OCI-LY7 (cell line): ENCODE measurements at regions not wholly inside any gene's neighbourhood (a gene's known extent, or its start where the extent isn't known, plus 50 kb on each side); places are given as distances from the start of the nearest gene placed in this dataset.

Experiments used
- BruUV-seq: library from RNA; stranded (reverse); fragments of 400-500 nt; replicated peaks from 2 replicates; lab custom pipeline; 2021; lab: Mats Ljungman, UMichigan
- CTCF ChIA-PET: fragments of 300-600 bp; sonication (Branson Sonifier 250); formaldehyde crosslinking; loops from one replicate; lab custom pipeline; 2022; ENCODE audit warnings: antibody characterized with exemption; ENCODE audit not compliant: unreplicated experiment; lab: Charles Lee
- POLR2A ChIA-PET: fragments of 300-600 bp; sonication (Branson Sonifier 250); formaldehyde crosslinking; loops from one replicate; lab custom pipeline; 2022; ENCODE audit warnings: antibody characterized with exemption; lab: Charles Lee
- DNase-seq: peaks from one replicate; pipeline ENCODE4 v3.0.0-alpha.2; 2015; ENCODE audit warnings: low spot score
- H2AFZ ChIP-seq: fragments of 200-600 bp; sonication (generic), shearing (Covaris generic); 2 replicates; pipeline ENCODE4 v1.6.1; 2014; ENCODE audit warnings: mild to moderate bottlenecking, antibody characterized with exemption, low read length, moderate library complexity
- H3K27ac ChIP-seq: fragments of 200-600 bp; sonication (generic); 2 replicates; pipeline ENCODE4 v1.5.1; 2014; ENCODE audit warnings: mixed run types, low read depth, mild to moderate bottlenecking, moderate library complexity, low read length, inconsistent platforms; ENCODE audit not compliant: poor library complexity, severe bottlenecking
- H3K36me3 ChIP-seq: fragments of 200-600 bp; sonication (generic); 2 replicates; pipeline ENCODE4 v1.6.1; 2014; ENCODE audit warnings: mild to moderate bottlenecking, antibody characterized with exemption, low read length, moderate library complexity, mixed read lengths; ENCODE audit not compliant: insufficient read depth
- H3K4me1 ChIP-seq: fragments of 200-600 bp; sonication (generic); 2 replicates; pipeline ENCODE4 v1.5.1; 2014; ENCODE audit warnings: mild to moderate bottlenecking, low read length; ENCODE audit not compliant: insufficient read depth, poor library complexity, severe bottlenecking
- H3K4me2 ChIP-seq: fragments of 200-600 bp; sonication (generic); 2 replicates; pipeline ENCODE4 v1.6.1; 2014; ENCODE audit warnings: mild to moderate bottlenecking, low read length
- H3K4me3 ChIP-seq: fragments of 200-600 bp; sonication (generic); 2 replicates; pipeline ENCODE4 v1.5.1; 2014; ENCODE audit warnings: mild to moderate bottlenecking, low read depth, low read length; ENCODE audit not compliant: poor library complexity, severe bottlenecking
- H3K79me2 ChIP-seq: fragments of 200-600 bp; sonication (generic); 2 replicates; pipeline ENCODE4 v1.6.1; 2016; ENCODE audit warnings: low read depth, mild to moderate bottlenecking, low read length, moderate library complexity, mixed read lengths; ENCODE audit not compliant: insufficient read depth
- H3K9me2 ChIP-seq: fragments of 200-600 bp; sonication (generic); 2 replicates; pipeline ENCODE4 v1.6.1; 2016; ENCODE audit warnings: mild to moderate bottlenecking, low read length, mixed read lengths; ENCODE audit not compliant: insufficient read depth
- H3K9me3 ChIP-seq: fragments of 200-600 bp; sonication (generic); 2 replicates; pipeline ENCODE4 v1.6.1; 2014; ENCODE audit warnings: mild to moderate bottlenecking, mixed run types, low read length, mixed read lengths
- H4K20me1 ChIP-seq: fragments of 200-600 bp; sonication (generic); 2 replicates; pipeline ENCODE4 v1.6.1; 2014; ENCODE audit warnings: mild to moderate bottlenecking, antibody characterized with exemption, low read length, moderate library complexity, mixed read lengths; ENCODE audit not compliant: insufficient read depth
- EZH2phosphoT487 ChIP-seq: fragments of 200-600 bp; sonication (generic); IDR thresholded peaks from 2 replicates; pipeline ENCODE4 v1.6.1; 2018; ENCODE audit warnings: low read depth, borderline replicate concordance, mild to moderate bottlenecking, mixed run types, antibody characterized with exemption, low read length, moderate library complexity, mixed read lengths
- intact Hi-C: fragments of 100-400 bp; cut with micrococcal nuclease; formaldehyde crosslinking; loops from one replicate; pipeline ENCODE4 v1.10.0; 2022; ENCODE audit not compliant: unreplicated experiment
- TF ChIP-seq, protein P1 (sequence below): fragments of 200-600 bp; sonication (generic); conservative IDR thresholded peaks from 2 replicates; pipeline ENCODE4 v1.5.1; 2014; ENCODE audit warnings: mild to moderate bottlenecking, antibody characterized with exemption, low read length, moderate library complexity, mixed read lengths

- Histone ChIP-seq H3K79me2 (no peaks in the 10 kb centered on the region), H2AFZ (peak overlapping the region; percentile 81), H3K9me2 (no peaks in the 10 kb centered on the region), H3K9me3 (no peaks in the 10 kb centered on the region), H3K4me1 (peaks cover 17% of the 10 kb centered on the region), H3K4me2 (peak overlapping the region; percentile 49), H4K20me1 (no peaks in the 10 kb centered on the region), H3K27ac (no peak overlapping the region), H3K36me3 (no peaks in the 10 kb centered on the region), H3K4me3 (peak overlapping the region; percentile 4)
- no TSS peak for BruUV-seq
- CTCF ChIA-PET, result no interaction called here
- DNase-seq, result peak; percentile 51
- intact Hi-C loops, result no loop called here
- POLR2A ChIA-PET, result interaction anchor here (0.9 kb wide), 1 partner anchor 38 kb away, joined by 3 read pairs; no protein-coding TSS in a partner anchor
- TF ChIP-seq, protein P1, sequence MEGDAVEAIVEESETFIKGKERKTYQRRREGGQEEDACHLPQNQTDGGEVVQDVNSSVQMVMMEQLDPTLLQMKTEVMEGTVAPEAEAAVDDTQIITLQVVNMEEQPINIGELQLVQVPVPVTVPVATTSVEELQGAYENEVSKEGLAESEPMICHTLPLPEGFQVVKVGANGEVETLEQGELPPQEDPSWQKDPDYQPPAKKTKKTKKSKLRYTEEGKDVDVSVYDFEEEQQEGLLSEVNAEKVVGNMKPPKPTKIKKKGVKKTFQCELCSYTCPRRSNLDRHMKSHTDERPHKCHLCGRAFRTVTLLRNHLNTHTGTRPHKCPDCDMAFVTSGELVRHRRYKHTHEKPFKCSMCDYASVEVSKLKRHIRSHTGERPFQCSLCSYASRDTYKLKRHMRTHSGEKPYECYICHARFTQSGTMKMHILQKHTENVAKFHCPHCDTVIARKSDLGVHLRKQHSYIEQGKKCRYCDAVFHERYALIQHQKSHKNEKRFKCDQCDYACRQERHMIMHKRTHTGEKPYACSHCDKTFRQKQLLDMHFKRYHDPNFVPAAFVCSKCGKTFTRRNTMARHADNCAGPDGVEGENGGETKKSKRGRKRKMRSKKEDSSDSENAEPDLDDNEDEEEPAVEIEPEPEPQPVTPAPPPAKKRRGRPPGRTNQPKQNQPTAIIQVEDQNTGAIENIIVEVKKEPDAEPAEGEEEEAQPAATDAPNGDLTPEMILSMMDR, result no peak
- TF ChIP-seq EZH2phosphoT487, result no peak
Measured at GRCh38 chr20:59095140-59095539, 52.6 kb upstream of the PRELID3B start.

DNA sequence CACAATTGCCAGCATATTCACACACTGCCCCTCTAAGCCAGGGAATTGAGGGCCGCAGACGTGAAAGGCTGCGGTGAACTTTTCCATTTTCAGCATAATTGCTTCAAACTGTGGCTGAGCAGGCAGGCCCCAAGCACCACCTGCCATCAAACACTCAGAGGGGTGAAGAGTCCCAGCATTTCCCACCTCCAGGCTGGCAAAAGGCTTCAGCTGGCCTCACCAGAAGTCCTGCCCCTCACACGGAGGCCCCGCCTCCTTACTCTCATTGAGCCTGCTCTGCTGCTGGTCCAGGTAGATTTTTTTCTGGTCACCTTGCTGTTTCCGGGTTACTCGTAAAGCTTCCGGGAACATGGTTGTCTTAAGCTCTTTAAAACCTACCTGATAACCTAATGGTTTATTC, 52.0 kb upstream of the PRELID3B start:
- no peak for TF ChIP-seq EZH2phosphoT487
- TF ChIP-seq, protein P1, result no peak
- Histone ChIP-seq H3K9me3 (no peaks in the 10 kb centered on the region), H3K79me2 (no peaks in the 10 kb centered on the region), H3K4me2 (peak overlapping the region; percentile 49), H4K20me1 (no peaks in the 10 kb centered on the region), H3K4me3 (peak overlapping the region; percentile 4), H3K4me1 (peaks cover 17% of the 10 kb centered on the region), H2AFZ (peak overlapping the region; percentile 81), H3K36me3 (no peaks in the 10 kb centered on the region), H3K9me2 (no peaks in the 10 kb centered on the region), H3K27ac (no peak overlapping the region)
- ChIA-PET CTCF (interaction anchor here (1.2 kb wide), 1 partner anchor 113 kb away, joined by 4 read pairs; no protein-coding TSS in a partner anchor), POLR2A (interaction anchor here (0.5 to 1.2 kb wide), 5 partner anchors 9 to 309 kb away, joined by 3 to 8 read pairs (median 3); no protein-coding TSS in a partner anchor)
- BruUV-seq, result no TSS peak
- intact Hi-C loops, result no loop called here
- no peak for DNase-seq
